ENCODE measurements at regions not wholly inside any gene's neighbourhood (a gene's known extent, or its start where the extent isn't known, plus 50 kb on each side); places are given as distances from the start of the nearest gene placed in this dataset.

DNA sequence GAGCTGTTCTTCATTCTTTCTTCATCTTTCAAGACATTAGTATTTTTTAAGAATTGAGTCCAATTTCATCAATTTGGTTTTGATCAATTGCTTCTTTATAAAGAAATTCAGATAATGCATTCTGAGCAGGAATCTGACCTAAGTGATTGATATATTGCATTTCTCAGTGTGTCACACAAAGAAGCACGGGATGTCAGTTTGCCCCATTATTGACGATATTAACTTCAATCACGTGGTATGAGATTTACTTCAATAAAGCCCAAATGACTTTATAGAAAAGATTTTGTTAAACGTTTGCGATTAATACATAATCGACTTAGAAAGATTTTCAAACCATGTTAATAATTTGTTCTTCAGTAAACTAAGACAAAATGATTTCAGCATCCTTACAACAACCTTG, 1254.2 kb downstream of the FSCB start:
- TF ChIP-seq, protein P1, sequence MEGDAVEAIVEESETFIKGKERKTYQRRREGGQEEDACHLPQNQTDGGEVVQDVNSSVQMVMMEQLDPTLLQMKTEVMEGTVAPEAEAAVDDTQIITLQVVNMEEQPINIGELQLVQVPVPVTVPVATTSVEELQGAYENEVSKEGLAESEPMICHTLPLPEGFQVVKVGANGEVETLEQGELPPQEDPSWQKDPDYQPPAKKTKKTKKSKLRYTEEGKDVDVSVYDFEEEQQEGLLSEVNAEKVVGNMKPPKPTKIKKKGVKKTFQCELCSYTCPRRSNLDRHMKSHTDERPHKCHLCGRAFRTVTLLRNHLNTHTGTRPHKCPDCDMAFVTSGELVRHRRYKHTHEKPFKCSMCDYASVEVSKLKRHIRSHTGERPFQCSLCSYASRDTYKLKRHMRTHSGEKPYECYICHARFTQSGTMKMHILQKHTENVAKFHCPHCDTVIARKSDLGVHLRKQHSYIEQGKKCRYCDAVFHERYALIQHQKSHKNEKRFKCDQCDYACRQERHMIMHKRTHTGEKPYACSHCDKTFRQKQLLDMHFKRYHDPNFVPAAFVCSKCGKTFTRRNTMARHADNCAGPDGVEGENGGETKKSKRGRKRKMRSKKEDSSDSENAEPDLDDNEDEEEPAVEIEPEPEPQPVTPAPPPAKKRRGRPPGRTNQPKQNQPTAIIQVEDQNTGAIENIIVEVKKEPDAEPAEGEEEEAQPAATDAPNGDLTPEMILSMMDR (IDR thresholded peaks at IDR 0.05): no peak
- TF ChIP-seq POLR2AphosphoS5 (IDR thresholded peaks at IDR 0.05; ENCODE audit: low read depth, low read length): no peak
- TF ChIP-seq, protein P2, sequence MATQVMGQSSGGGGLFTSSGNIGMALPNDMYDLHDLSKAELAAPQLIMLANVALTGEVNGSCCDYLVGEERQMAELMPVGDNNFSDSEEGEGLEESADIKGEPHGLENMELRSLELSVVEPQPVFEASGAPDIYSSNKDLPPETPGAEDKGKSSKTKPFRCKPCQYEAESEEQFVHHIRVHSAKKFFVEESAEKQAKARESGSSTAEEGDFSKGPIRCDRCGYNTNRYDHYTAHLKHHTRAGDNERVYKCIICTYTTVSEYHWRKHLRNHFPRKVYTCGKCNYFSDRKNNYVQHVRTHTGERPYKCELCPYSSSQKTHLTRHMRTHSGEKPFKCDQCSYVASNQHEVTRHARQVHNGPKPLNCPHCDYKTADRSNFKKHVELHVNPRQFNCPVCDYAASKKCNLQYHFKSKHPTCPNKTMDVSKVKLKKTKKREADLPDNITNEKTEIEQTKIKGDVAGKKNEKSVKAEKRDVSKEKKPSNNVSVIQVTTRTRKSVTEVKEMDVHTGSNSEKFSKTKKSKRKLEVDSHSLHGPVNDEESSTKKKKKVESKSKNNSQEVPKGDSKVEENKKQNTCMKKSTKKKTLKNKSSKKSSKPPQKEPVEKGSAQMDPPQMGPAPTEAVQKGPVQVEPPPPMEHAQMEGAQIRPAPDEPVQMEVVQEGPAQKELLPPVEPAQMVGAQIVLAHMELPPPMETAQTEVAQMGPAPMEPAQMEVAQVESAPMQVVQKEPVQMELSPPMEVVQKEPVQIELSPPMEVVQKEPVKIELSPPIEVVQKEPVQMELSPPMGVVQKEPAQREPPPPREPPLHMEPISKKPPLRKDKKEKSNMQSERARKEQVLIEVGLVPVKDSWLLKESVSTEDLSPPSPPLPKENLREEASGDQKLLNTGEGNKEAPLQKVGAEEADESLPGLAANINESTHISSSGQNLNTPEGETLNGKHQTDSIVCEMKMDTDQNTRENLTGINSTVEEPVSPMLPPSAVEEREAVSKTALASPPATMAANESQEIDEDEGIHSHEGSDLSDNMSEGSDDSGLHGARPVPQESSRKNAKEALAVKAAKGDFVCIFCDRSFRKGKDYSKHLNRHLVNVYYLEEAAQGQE (IDR thresholded peaks at IDR 0.05; ENCODE audit: insufficient read depth in 1 of 2, low read depth in 2 of 2, low read length in 1 of 2): no peak
- no peak for TF ChIP-seq SIN3A (IDR thresholded peaks at IDR 0.05; ENCODE audit: borderline replicate concordance, insufficient read depth, low read depth, low read length)

Measured in Panc1 (cell line).